Muscle layer of duodenum (tissue), 2 donors: ENCODE measurements at regions not wholly inside any gene's neighbourhood (a gene's known extent, or its start where the extent isn't known, plus 50 kb on each side); places are given as distances from the start of the nearest gene placed in this dataset.
"Not testable (repeated sequence)": the region's sequence is repeated elsewhere in the genome, so short reads cannot be mapped to it uniquely, and the experiment has no call there.

Source experiments
- H3K27ac ChIP-seq: one replicate; pipeline ENCODE4 v1.7.0; 2013; ENCODE audit warnings: mild to moderate bottlenecking, low read length
- H3K27me3 ChIP-seq: one replicate; pipeline ENCODE4 v1.7.0; 2013; ENCODE audit warnings: low read depth, mild to moderate bottlenecking, control low read depth, low read length
- H3K36me3 ChIP-seq, 2 donors: one replicate each; pipeline ENCODE4 v1.7.0; 2013; ENCODE audit warnings: low read length in 2 of 2, control low read depth in 1 of 2, mild to moderate bottlenecking in 1 of 2; ENCODE audit not compliant: insufficient read depth in 2 of 2, control insufficient read depth in 1 of 2
- H3K4me1 ChIP-seq, 2 donors: one replicate each; pipeline ENCODE4 v1.7.0; 2013; ENCODE audit warnings: low read length in 2 of 2, mild to moderate bottlenecking in 2 of 2, control low read depth in 1 of 2, moderate library complexity in 1 of 2; ENCODE audit not compliant: insufficient read depth in 2 of 2, control insufficient read depth in 1 of 2
- H3K4me3 ChIP-seq, 2 donors: one replicate each; pipeline ENCODE4 v1.7.0; 2013; ENCODE audit warnings: low read length in 2 of 2, low read depth in 1 of 2, mild to moderate bottlenecking in 1 of 2
- H3K9me3 ChIP-seq, 2 donors: one replicate each; pipeline ENCODE4 v1.7.0; 2013; ENCODE audit warnings: low read length in 2 of 2, control low read depth in 1 of 2, mild to moderate bottlenecking in 1 of 2; ENCODE audit not compliant: control insufficient read depth in 1 of 2
- donor health status: healthy.

GRCh38 chr6:48404927-48405326 is 293.9 kb upstream of the PTCHD4 start:
- H3K4me3 ChIP-seq = no peak overlapping the region
- no peaks in the 10 kb centered on the region for H3K27me3 ChIP-seq
- H3K27ac ChIP-seq = no peak overlapping the region
- no peaks in the 10 kb centered on the region for H3K4me1 ChIP-seq
- no peaks in the 10 kb centered on the region for H3K36me3 ChIP-seq
- peaks cover 0 to 2% of the 10 kb centered on the region in 2 donors for H3K9me3 ChIP-seq

GRCh38 chr6:48403587-48403986 is 292.6 kb upstream of the PTCHD4 start:
- Histone ChIP-seq H3K9me3 (peaks cover 0 to 2% of the 10 kb centered on the region in 2 donors), H3K36me3 (no peaks in the 10 kb centered on the region), H3K27me3 (no peaks in the 10 kb centered on the region), H3K4me3 (no peak overlapping the region), H3K4me1 (no peaks in the 10 kb centered on the region), H3K27ac (no peak overlapping the region)

GRCh38 chr6:48401016-48401415 is 290.0 kb upstream of the PTCHD4 start:
- H3K9me3 ChIP-seq = peaks cover 0 to 2% of the 10 kb centered on the region in 2 donors
- H3K36me3 ChIP-seq = no peaks in the 10 kb centered on the region
- no peak overlapping the region for H3K27ac ChIP-seq
- no peaks in the 10 kb centered on the region for H3K27me3 ChIP-seq
- no peak overlapping the region for H3K4me3 ChIP-seq
- no peaks in the 10 kb centered on the region for H3K4me1 ChIP-seq

- Histone ChIP-seq H3K9me3 (peaks cover 0 to 5% of the 10 kb centered on the region in 2 donors), H3K4me3 (no peak overlapping the region), H3K27me3 (no peaks in the 10 kb centered on the region), H3K27ac (no peak overlapping the region), H3K4me1 (no peaks in the 10 kb centered on the region), H3K36me3 (no peaks in the 10 kb centered on the region)
Observed at GRCh38 chr6:48397887-48398286, 286.9 kb upstream of the PTCHD4 start.

GRCh38 chr6:48389146-48390043 is 278.4 kb upstream of the PTCHD4 start:
- Histone ChIP-seq H3K36me3 (no peaks in the 10 kb centered on the region), H3K4me3 (no peak overlapping the region), H3K9me3 (peaks cover 0 to 7% of the 10 kb centered on the region in 2 donors), H3K27ac (no peak overlapping the region), H3K27me3 (no peaks in the 10 kb centered on the region), H3K4me1 (no peaks in the 10 kb centered on the region)

GRCh38 chr6:48388044-48388443 is 277.0 kb upstream of the PTCHD4 start:
- H3K27ac ChIP-seq = no peak overlapping the region
- H3K9me3 ChIP-seq = peaks cover 0 to 5% of the 10 kb centered on the region in 2 donors
- H3K36me3 ChIP-seq = no peaks in the 10 kb centered on the region
- no peaks in the 10 kb centered on the region for H3K27me3 ChIP-seq
- H3K4me3 ChIP-seq = no peak overlapping the region
- H3K4me1 ChIP-seq = no peaks in the 10 kb centered on the region

- H3K27me3 ChIP-seq = no peaks in the 10 kb centered on the region
- no peaks in the 10 kb centered on the region for H3K9me3 ChIP-seq
- no peaks in the 10 kb centered on the region for H3K4me1 ChIP-seq
- H3K4me3 ChIP-seq = no peak overlapping the region
- no peak overlapping the region for H3K27ac ChIP-seq
- no peaks in the 10 kb centered on the region for H3K36me3 ChIP-seq
Observed at GRCh38 chr6:48378884-48379407, 267.9 kb upstream of the PTCHD4 start.

GRCh38 chr6:48377115-48377514 is 266.1 kb upstream of the PTCHD4 start:
- no peaks in the 10 kb centered on the region for H3K27me3 ChIP-seq
- no peaks in the 10 kb centered on the region for H3K4me1 ChIP-seq
- H3K9me3 ChIP-seq = peaks cover 0 to 4% of the 10 kb centered on the region in 2 donors
- H3K4me3 ChIP-seq = no peak overlapping the region
- H3K36me3 ChIP-seq = no peaks in the 10 kb centered on the region
- H3K27ac ChIP-seq = no peak overlapping the region

- H3K27ac ChIP-seq, H3K36me3 ChIP-seq, H3K27me3 ChIP-seq, H3K4me3 ChIP-seq, H3K4me1 ChIP-seq, H3K9me3 ChIP-seq: not testable (repeated sequence)
Observed at GRCh38 chr6:48371226-48371625, 260.2 kb upstream of the PTCHD4 start.

GRCh38 chr6:48369100-48369499 is 258.1 kb upstream of the PTCHD4 start:
- Histone ChIP-seq H3K9me3 (peaks cover 0 to 4% of the 10 kb centered on the region in 2 donors), H3K4me1 (no peaks in the 10 kb centered on the region), H3K27ac (no peak overlapping the region), H3K4me3 (no peak overlapping the region), H3K27me3 (no peaks in the 10 kb centered on the region), H3K36me3 (no peaks in the 10 kb centered on the region)

GRCh38 chr6:48325701-48326100 is 214.7 kb upstream of the PTCHD4 start:
- Histone ChIP-seq H3K9me3 (no peaks in the 10 kb centered on the region), H3K27ac (no peak overlapping the region), H3K27me3 (no peaks in the 10 kb centered on the region), H3K36me3 (no peaks in the 10 kb centered on the region), H3K4me3 (no peak overlapping the region), H3K4me1 (no peaks in the 10 kb centered on the region)
